Dendritic cell treated with granulocyte-macrophage colony-stimulating factor and Interleukin-4, amounts not matched to agents 40 ng/mL and 50 ng/mL, for 4 days (primary cell): ENCODE measurements at regions not wholly inside any gene's neighbourhood (a gene's known extent, or its start where the extent isn't known, plus 50 kb on each side); places are given as distances from the start of the nearest gene placed in this dataset.

Experiments
- H3K27ac Mint-ChIP-seq: one replicate; pipeline ENCODE4 v1.8.0; 2022; ENCODE audit warnings: mild to moderate bottlenecking, mixed read lengths
- H3K27me3 Mint-ChIP-seq: one replicate; pipeline ENCODE4 v1.8.0; 2022; ENCODE audit warnings: mild to moderate bottlenecking, mixed read lengths
- H3K36me3 Mint-ChIP-seq: one replicate; pipeline ENCODE4 v1.8.0; 2022; ENCODE audit warnings: low read depth, mixed read lengths
- H3K4me1 Mint-ChIP-seq: one replicate; pipeline ENCODE4 v1.8.0; 2022; ENCODE audit warnings: low read depth, mixed read lengths
- H3K4me3 Mint-ChIP-seq: one replicate; pipeline ENCODE4 v1.8.0; 2022; ENCODE audit warnings: mild to moderate bottlenecking, moderate library complexity, mixed read lengths
- H3K9me3 Mint-ChIP-seq: one replicate; pipeline ENCODE4 v1.8.0; 2022; ENCODE audit warnings: mixed read lengths
- intact Hi-C: fragments of 100-400 bp; cut with micrococcal nuclease; formaldehyde crosslinking; loops from one replicate; pipeline ENCODE4 v1.15.0; 2022

DNA sequence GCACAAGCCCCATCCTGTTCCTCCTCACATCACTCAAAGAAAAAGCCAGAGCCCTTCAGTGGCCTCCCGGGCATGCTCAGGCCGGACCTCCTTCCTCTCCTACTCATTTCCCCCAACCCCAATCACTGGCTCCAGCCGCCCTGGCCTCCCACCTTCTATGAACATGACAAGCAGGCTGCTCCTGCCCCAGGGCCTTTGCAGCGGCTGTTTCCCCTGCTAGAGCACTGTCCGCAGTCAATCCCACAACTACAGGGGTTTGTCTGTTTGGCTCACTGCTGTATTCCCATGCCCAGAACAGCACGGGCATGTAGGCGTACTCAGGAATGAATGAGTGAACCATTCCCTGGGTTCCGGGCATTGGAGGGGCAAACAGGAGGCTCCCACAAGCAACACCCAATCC, 139.8 kb upstream of the PRR20G start:
- H3K4me3 Mint-ChIP-seq, result no peak overlapping the region
- H3K36me3 Mint-ChIP-seq, result no peaks in the 10 kb centered on the region
- no peak overlapping the region for H3K27ac Mint-ChIP-seq
- no peaks in the 10 kb centered on the region for H3K9me3 Mint-ChIP-seq
- intact Hi-C loops, result no loop called here
- H3K4me1 Mint-ChIP-seq, result no peaks in the 10 kb centered on the region
- peaks cover 62% of the 10 kb centered on the region for H3K27me3 Mint-ChIP-seq

DNA sequence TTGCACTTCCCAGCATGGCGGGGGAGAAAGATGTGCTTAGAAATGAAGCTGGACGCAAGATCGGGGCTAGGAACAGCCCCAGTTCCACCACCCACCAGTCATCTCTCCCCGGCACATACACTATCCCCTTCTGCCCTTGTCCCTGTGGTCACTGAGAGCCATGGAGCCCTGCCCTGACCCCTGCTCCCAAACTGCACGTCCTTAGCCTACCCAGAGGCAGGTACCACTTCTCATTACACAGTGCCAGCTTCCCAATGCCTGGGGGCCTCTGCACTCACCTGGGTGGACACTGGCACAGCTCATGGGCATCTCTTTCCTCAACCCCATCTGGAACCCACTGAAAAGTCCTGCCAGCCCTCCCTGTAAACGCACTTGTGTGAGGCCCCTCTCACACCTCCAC, 139.3 kb upstream of the PRR20G start:
- no peaks in the 10 kb centered on the region for H3K9me3 Mint-ChIP-seq
- H3K27me3 Mint-ChIP-seq, result peaks cover 64% of the 10 kb centered on the region
- intact Hi-C loops, result no loop called here
- H3K4me3 Mint-ChIP-seq, result no peak overlapping the region
- no peak overlapping the region for H3K27ac Mint-ChIP-seq
- no peaks in the 10 kb centered on the region for H3K4me1 Mint-ChIP-seq
- no peaks in the 10 kb centered on the region for H3K36me3 Mint-ChIP-seq

DNA sequence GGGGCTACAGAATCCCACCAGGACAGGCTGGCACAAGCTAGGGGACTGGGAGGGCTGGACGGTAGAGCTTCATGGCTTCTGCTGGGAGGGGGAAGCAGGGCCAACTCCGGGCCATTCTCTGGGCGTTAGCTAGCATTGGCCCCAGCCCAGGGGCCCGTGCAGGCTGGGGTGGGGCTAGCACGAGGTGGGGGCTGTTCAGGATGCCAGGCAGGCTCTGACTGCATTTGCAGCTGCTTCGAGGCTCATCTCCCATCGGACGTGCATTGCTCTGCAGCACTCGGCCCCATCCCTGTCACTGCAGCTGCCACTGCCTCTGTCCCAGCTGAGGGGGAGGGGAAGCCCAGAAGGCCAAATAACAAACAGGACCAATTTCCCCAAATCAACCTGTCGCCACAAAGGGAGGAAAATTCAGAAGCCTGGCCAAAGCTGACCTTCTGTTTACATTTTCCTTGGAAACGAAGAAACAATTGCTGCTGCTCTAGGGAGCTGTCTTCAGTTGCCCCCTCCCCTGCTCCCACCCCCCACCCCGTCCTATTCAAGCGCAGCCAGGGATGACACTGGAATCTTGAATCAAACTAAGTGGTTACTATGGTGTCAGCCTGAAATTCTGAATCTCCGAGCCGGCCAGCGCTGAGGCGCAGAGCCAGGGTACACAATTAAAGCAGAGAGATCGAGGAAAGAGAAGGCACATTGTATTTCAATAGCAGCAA, 138.8 kb upstream of the PRR20G start:
- H3K4me3 Mint-ChIP-seq, result no peak overlapping the region
- no peak overlapping the region for H3K27ac Mint-ChIP-seq
- intact Hi-C loops, result no loop called here
- H3K36me3 Mint-ChIP-seq, result no peaks in the 10 kb centered on the region
- no peaks in the 10 kb centered on the region for H3K4me1 Mint-ChIP-seq
- no peaks in the 10 kb centered on the region for H3K9me3 Mint-ChIP-seq
- H3K27me3 Mint-ChIP-seq, result peaks cover 65% of the 10 kb centered on the region

DNA sequence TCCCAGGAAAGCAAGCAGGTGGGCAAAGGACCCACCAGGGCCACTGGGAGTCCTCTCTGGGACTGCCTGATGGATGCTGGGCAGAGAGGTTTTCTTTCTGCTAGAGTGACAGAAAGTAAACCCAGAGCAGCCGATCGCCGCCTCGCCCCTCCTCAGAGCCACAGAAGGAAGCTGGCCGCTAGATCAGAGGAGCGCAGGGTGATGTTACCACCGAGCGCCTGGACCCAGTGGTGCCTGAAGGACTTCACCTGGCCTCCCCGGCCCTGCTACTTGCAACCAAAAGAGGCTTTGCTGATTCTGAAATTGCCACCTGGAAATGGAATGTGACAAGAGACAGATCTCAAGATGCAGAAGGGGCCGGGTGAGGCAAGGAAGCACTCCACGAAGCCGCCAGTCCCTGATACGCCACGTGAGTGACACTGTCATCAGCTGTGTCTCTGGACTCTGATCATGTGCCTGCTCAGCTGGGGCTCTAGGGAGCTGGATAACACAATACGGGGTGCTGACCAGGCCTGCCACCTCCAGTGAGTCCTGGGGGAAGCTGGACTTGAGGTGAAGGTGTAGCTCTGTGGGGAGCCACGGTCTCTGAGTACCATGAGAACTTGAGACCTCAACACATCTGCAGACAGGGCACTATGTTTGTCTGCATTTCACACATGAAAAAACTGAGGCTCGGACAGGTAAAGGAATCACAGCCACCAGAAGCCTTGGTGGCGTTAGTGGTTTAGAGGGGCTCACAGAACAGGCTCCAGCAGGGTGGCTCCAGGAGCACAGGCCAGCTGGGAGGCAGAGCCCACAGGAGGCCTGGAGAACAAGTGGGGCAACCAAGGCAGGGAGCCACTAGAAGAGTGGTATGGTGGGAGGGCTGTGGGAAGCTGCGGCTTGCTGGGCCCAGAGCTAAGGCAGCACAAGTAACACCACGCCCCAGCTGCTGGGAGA, 137.9 kb upstream of the PRR20G start:
- intact Hi-C loops, result no loop called here
- no peaks in the 10 kb centered on the region for H3K9me3 Mint-ChIP-seq
- H3K4me1 Mint-ChIP-seq, result no peaks in the 10 kb centered on the region
- H3K27ac Mint-ChIP-seq, result no peak overlapping the region
- H3K36me3 Mint-ChIP-seq, result no peaks in the 10 kb centered on the region
- peaks cover 61% of the 10 kb centered on the region for H3K27me3 Mint-ChIP-seq
- no peak overlapping the region for H3K4me3 Mint-ChIP-seq

DNA sequence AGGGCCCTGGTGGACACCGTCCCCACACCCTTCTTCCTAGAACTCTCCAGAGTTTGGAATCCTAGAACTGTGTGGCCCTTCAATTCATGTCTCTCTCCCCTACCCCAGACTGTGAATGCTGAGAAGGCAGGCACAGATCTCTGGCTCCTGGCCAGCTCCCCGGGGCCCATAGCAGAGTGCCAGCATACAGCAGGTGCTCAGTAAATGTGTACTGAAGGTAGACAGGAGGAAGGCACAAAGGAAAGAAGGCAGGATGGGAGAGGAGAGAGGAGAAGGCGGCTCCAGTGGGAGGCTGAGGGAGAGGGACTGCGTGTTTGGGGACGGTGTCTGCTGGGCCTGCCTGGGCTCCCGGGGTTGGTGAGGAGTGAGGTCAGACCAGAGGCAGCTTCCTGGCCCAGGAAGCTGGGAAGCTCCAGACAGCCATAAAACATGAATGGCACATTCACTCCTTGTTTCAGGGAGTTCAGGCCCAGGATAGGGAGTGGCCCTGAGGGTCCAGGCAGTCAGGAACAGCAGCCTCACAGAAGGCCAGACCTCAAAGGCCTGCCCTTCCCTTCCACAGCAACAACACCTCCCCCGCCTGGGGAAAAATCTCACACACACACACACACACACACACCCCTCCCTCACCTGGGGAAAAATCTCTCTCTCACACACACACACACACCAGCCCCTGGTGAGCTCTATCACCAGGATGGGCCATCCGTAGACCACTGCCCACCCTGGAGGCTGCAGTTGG, 137.1 kb upstream of the PRR20G start:
- intact Hi-C loops, result no loop called here
- Mint-ChIP-seq H3K27me3 (peaks cover 66% of the 10 kb centered on the region), H3K4me1 (no peaks in the 10 kb centered on the region), H3K36me3 (no peaks in the 10 kb centered on the region), H3K9me3 (no peaks in the 10 kb centered on the region), H3K4me3 (no peak overlapping the region), H3K27ac (no peak overlapping the region)

DNA sequence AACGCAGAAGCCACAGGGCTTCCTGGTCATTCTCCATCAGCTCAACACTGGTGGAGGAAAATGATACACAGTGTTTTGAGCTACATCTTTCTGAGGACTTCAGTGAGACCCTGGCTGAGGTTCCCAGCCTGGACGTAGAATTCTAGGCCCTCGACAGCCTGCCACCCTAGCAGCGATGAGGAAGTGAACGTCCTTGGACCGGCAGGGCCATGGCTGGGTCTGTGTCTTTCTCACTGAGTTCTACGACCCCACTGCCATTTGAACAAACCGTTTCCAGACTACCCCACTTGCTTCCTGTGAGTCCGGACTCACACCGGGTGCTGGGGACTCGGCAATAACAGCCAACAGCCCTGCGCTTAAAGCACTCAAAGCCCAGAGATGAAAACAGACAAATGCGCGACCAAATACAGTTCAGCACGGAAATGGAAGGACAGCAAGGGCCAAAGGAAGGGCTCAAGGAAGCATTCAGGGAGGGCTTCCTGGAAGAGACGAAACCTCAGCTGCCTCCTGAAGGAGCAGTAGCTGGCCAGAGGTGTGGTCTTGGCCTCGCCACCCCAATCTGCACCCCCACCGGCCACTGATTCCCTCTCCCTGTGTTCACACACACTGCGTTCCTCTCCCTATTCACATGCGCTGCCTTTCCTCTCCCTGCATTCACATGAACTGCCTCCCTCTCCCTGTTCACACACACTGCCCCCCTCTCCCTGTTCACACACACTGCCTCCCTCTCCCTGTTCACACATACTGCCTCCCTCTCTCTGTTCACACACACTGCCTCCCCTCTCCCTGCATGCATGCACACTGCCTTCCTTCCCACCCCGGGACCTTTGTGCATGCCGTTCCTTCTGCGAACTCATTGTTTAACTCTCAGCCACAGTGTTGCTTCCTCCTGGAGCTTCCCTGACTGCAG, 136.3 kb upstream of the PRR20G start:
- Mint-ChIP-seq H3K4me1 (no peaks in the 10 kb centered on the region), H3K27me3 (peaks cover 71% of the 10 kb centered on the region), H3K27ac (no peak overlapping the region), H3K36me3 (no peaks in the 10 kb centered on the region), H3K4me3 (no peak overlapping the region), H3K9me3 (no peaks in the 10 kb centered on the region)
- intact Hi-C loops, result no loop called here

DNA sequence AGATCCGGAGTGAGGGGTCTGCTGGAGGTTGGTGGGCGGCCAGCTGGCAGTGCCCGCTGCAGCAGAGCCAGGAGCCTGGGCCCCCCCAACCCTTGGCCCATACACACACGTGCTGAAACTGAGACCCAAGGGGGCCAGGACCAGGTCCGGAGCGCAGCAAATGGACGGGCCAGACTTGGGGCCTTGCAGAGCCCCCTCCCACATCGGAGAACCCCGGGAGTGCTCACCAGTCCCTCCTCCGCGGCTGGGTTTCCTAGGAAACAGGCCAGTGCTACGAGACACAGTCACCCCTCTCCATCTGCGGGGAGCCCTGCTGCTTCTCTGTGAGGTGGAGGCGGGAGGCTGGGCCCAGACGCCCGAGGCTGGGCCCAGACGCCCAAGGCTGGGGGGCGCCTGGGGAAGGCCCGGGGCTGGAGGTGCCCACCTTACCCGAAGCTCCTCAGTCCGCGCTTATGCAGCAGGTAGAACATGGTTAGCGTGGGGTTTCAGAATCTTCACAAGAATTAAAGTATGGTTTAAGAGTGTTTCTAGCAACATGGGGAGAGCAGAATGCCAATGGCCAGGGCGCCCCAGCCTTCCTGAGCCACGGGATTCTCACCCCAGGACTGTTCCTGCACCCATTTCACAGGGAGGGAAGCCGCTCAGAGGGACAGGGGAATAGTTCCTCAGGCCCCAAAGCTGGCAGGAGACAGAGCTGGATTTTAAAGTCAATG, 135.0 kb upstream of the PRR20G start:
- Mint-ChIP-seq H3K27ac (no peak overlapping the region), H3K36me3 (no peaks in the 10 kb centered on the region), H3K9me3 (no peaks in the 10 kb centered on the region), H3K4me3 (no peak overlapping the region), H3K4me1 (no peaks in the 10 kb centered on the region), H3K27me3 (peaks cover 73% of the 10 kb centered on the region)
- intact Hi-C loops, result no loop called here

DNA sequence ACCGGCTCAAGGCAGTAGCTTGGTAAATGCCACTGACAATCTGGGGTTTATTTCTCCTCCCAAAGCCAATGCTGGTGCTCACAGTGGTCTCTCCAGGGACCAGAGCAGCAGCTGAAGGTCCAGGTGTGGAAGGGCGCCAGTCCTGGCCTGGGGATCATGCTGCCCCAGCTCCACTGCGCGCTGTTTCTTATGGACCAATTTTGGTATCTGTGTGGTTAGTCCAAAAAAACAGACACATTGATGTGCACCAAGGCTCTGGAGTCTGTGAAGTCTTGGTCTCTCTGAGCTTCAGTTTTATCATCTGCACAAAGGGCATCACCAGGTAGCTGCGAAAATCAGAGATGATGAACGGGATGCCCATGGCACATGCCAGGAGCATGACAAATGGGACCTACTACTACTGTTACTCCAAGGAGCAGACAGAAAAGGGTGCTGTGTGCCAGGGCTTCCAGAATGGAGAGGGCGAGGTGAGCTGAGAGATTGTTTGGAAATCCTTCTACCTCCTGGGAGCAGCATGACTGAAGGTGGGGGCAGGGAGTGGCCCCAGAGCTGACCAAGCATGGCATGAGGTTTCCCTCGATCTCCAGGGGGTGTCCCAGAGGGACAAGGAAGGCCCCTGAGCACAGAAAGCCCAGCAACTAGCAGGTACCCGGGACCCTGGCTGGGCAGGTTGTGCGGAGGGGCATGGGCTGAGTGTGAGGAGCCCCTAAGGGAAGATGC, 134.3 kb upstream of the PRR20G start:
- H3K4me1 Mint-ChIP-seq, result no peaks in the 10 kb centered on the region
- H3K4me3 Mint-ChIP-seq, result no peak overlapping the region
- H3K27ac Mint-ChIP-seq, result no peak overlapping the region
- peaks cover 74% of the 10 kb centered on the region for H3K27me3 Mint-ChIP-seq
- no peaks in the 10 kb centered on the region for H3K9me3 Mint-ChIP-seq
- no peaks in the 10 kb centered on the region for H3K36me3 Mint-ChIP-seq
- intact Hi-C loops, result no loop called here

DNA sequence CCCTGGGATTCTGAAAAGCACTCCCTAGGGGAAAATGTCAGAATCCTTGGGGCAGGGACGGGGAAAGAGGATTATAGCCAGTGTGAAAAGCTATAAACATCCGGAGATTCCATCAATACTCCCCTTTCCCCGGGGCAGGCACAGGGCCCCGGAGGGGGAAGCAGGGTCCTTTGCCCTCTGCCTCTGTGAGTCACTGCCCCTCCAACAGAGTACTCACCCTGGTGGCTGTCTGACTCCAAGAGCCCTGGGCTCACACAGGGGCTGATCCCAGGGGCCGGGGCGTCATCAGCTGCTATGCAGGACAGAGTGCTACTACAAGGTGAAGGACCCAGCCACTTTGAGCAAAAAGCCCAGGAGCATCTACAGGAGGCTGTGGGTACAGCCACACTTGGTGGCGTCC, 133.0 kb upstream of the PRR20G start:
- H3K27me3 Mint-ChIP-seq, result peaks cover 73% of the 10 kb centered on the region
- no peak overlapping the region for H3K4me3 Mint-ChIP-seq
- intact Hi-C loops, result no loop called here
- H3K36me3 Mint-ChIP-seq, result no peaks in the 10 kb centered on the region
- no peaks in the 10 kb centered on the region for H3K9me3 Mint-ChIP-seq
- H3K4me1 Mint-ChIP-seq, result no peaks in the 10 kb centered on the region
- H3K27ac Mint-ChIP-seq, result no peak overlapping the region

DNA sequence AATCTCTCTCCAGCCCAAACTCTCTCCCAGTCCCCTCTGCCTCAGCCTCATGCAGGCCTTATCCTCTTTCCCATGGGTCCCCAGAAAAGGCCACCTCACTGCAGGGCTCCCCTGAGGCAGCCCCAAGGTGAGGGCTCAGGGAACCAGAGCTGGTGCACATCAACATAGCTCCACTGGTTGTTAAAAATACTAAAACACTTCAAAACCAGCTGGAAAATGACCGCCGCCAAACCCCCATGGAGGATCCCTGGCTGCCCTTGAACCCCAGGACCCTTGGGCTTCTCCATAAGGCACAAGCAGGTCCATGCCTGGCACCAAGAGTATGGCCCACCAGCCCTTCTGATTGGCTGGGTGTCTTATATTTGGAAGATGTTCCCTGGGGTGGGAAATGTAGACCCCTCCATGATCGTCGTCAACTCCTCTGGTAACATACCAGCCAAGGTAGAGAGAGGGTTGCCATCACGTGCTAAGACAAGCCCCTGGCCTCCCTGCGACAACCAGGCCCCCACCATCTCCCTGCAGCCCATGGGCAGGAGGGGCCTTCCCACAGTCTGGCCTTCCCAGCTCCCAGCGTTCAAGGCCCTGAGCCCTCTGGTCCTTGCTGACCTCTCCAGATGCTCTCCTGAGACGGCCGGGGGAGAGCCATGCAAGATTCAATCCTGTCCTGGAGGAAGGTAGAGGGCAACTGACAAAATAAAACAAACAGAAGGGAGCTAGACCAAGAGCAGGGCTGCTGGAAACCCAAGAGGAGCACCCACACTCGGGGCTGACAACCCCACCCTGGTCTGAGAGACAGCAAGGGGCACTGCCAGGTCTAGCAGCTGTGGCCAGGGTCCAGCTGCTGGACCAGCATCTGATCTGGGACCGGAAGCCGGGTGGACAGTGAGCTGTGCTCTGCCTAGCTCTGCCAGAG, 132.1 kb upstream of the PRR20G start:
- Mint-ChIP-seq H3K4me3 (no peak overlapping the region), H3K27ac (no peak overlapping the region), H3K27me3 (peaks cover 71% of the 10 kb centered on the region), H3K36me3 (no peaks in the 10 kb centered on the region), H3K9me3 (no peaks in the 10 kb centered on the region), H3K4me1 (no peaks in the 10 kb centered on the region)
- intact Hi-C loops, result no loop called here

DNA sequence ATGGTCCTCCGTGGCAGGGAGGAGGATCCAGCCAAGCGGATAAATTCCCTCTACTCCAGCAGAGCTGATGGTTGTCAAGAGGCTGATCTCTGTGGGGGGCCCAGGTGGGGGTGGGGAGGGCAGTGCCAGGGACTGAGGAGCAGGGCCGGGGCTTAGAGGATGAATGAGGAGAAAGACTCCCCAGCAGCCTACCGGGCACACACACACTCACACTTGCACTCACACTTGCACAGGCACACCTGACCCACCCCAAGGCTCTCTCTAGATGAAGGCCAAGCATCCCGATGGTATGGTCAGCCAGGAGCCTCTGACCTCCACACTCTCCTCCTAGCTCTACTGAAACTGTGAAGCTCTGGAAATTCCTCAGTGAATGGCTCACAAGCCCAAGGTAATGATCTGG, 131.3 kb upstream of the PRR20G start:
- no peaks in the 10 kb centered on the region for H3K4me1 Mint-ChIP-seq
- H3K36me3 Mint-ChIP-seq, result no peaks in the 10 kb centered on the region
- H3K4me3 Mint-ChIP-seq, result no peak overlapping the region
- H3K27ac Mint-ChIP-seq, result no peak overlapping the region
- no peaks in the 10 kb centered on the region for H3K9me3 Mint-ChIP-seq
- H3K27me3 Mint-ChIP-seq, result peaks cover 67% of the 10 kb centered on the region
- intact Hi-C loops, result no loop called here
